K562 (cell line): ENCODE measurements at regions not wholly inside any gene's neighbourhood (a gene's known extent, or its start where the extent isn't known, plus 50 kb on each side); places are given as distances from the start of the nearest gene placed in this dataset.

Source experiments
- CTCF ChIP-seq, 3 experiments: IDR thresholded peaks in 2 of 3; conservative IDR thresholded peaks in 1 of 3; 2 replicates each; pipeline ENCODE4 v1.5.1; 2011 to 2012; ENCODE audit warnings: low read length in 3 of 3, mild to moderate bottlenecking in 3 of 3, control low read depth in 2 of 3, improper control_type of control experiment in 1 of 3, inconsistent platforms in 1 of 3, low read depth in 1 of 3, mixed read lengths in 1 of 3, moderate library complexity in 1 of 3; ENCODE audit not compliant: insufficient read depth in 2 of 3
- EZH2 ChIP-seq: IDR thresholded peaks from 2 replicates; pipeline ENCODE4 v1.6.1; 2012; ENCODE audit warnings: low read depth, mild to moderate bottlenecking, inconsistent platforms, low read length, borderline replicate concordance
- FOXA1 ChIP-seq: fragments of 450-650 bp; IDR thresholded peaks from 2 replicates; pipeline ENCODE4 v1.6.1; 2016; ENCODE audit warnings: mild to moderate bottlenecking, borderline replicate concordance
- IRF2 ChIP-seq: sonication (generic); formaldehyde crosslinking; IDR thresholded peaks from 2 replicates; pipeline ENCODE4 v1.8.1; 2022; ENCODE audit warnings: mild to moderate bottlenecking, missing genetic modification reagents
- PTTG1 ChIP-seq: fragments of 450-650 bp; IDR thresholded peaks from 2 replicates; pipeline ENCODE4 v1.6.1; 2016; ENCODE audit warnings: low read depth, mild to moderate bottlenecking, missing genetic modification characterization, missing compliant biosample characterization
- SMARCA4 ChIP-seq: fragments of 450-650 bp; IDR thresholded peaks from 2 replicates; pipeline ENCODE4 v1.6.1; 2016
- SP2 ChIP-seq: IDR thresholded peaks from 2 replicates; pipeline ENCODE4 v1.6.1; 2011; ENCODE audit warnings: mild to moderate bottlenecking, low read depth, low read length, moderate library complexity; ENCODE audit not compliant: poor library complexity, severe bottlenecking; ENCODE audit errors: extremely low read depth
- ZBTB33 ChIP-seq: sonication (generic); formaldehyde crosslinking; IDR thresholded peaks from 2 replicates; pipeline ENCODE4 v1.8.1; 2023; ENCODE audit warnings: mild to moderate bottlenecking, missing genetic modification reagents
- ZNF121 ChIP-seq: sonication (generic); formaldehyde crosslinking; conservative IDR thresholded peaks from 2 replicates; pipeline ENCODE4 v1.8.0; 2022; ENCODE audit warnings: missing genetic modification reagents

DNA sequence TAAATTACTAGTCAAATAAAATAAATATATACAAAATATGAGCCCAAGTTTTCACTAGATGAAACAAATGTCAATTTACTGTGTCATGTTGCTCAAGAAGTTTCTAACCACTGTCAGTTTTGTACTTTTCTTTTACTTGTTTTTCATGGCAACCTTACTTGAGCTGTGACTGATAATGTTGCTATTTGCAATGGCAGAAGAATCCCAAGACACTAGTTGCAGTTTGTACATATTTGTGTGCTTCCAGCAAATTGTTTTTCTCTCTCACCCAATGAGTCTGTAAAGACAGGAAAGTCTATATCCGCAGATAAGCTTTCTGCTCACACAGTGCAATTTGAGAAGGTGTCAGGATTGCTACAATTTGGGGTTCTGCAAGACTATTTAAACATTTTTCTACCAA, 338.6 kb upstream of the PCSK5 start:
- no peak for TF ChIP-seq FOXA1
- TF ChIP-seq ZNF121 (CRISPR knock-in tag): no peak
- TF ChIP-seq CTCF (IDR thresholded peaks at IDR 0.05 in 2 of 3, conservative IDR thresholded peaks at IDR 0.05 in 1 of 3; ENCODE audit: insufficient read depth in 2 of 3, low read depth in 1 of 3, low read length in 3 of 3): no peak
- TF ChIP-seq EZH2: no peak
- TF ChIP-seq PTTG1: no peak
- TF ChIP-seq ZBTB33 (CRISPR knock-in tag): no peak
- TF ChIP-seq SMARCA4: no peak
- no peak for TF ChIP-seq SP2
- TF ChIP-seq IRF2 (CRISPR knock-in tag): no peak
